Spleen (tissue), 7 donors: ENCODE measurements at regions not wholly inside any gene's neighbourhood (a gene's known extent, or its start where the extent isn't known, plus 50 kb on each side); places are given as distances from the start of the nearest gene placed in this dataset.

Source experiments
- CTCF ChIP-seq, 11 experiments: fragments of 200-600 bp in 7 of 11; fragments of 450-650 bp in 4 of 11; sonication (generic) in 4 of 11; IDR thresholded peaks in 8 of 11; conservative IDR thresholded peaks in 3 of 11; 1 replicate in 7 of 11; 2 replicates in 4 of 11; pipeline versions ENCODE4 v1.4.0 to v1.8.0; 2016 to 2021; ENCODE audit warnings: antibody characterized with exemption in 11 of 11, inconsistent platforms in 4 of 11, mild to moderate bottlenecking in 1 of 11
- POLR2A ChIP-seq, 3 donors: fragments of 450-650 bp; IDR thresholded peaks; one replicate each; pipeline ENCODE4 v1.5.1; 2017; ENCODE audit warnings: antibody characterized with exemption in 3 of 3, mild to moderate bottlenecking in 1 of 3
- POLR2AphosphoS5 ChIP-seq, 3 donors: sonication (generic); formaldehyde crosslinking; IDR thresholded peaks; one replicate each; pipeline ENCODE4 v1.5.1; 2017; ENCODE audit warnings: antibody characterized with exemption in 3 of 3
- donor health status: DM: no; HTN: no; CAD: no; lungs with moderate emphysema.
- donor health status: DM: no; HTN: no; CAD: no.
- donor health status: DM: no; HTN: no; CAD: no.

- TF ChIP-seq POLR2A (IDR thresholded peaks at IDR 0.05), result no peak
- no peak for TF ChIP-seq CTCF (IDR thresholded peaks at IDR 0.05 in 8 of 11, conservative IDR thresholded peaks at IDR 0.05 in 3 of 11)
- no peak for TF ChIP-seq POLR2AphosphoS5 (IDR thresholded peaks at IDR 0.05)
Observed at GRCh38 chr5:53423724-53424123, 56.7 kb upstream of the FST start.
